GM13976 (cell line): ENCODE measurements at regions not wholly inside any gene's neighbourhood (a gene's known extent, or its start where the extent isn't known, plus 50 kb on each side); places are given as distances from the start of the nearest gene placed in this dataset.

Experiments
- DNase-seq: peaks from one replicate; pipeline ENCODE4 v3.0.0; 2012; ENCODE audit warnings: low spot score
- CTCF ChIP-seq: IDR thresholded peaks from 2 replicates; pipeline ENCODE4 v1.5.1; 2012; ENCODE audit warnings: borderline replicate concordance, mild to moderate bottlenecking; ENCODE audit not compliant: insufficient read depth; ENCODE audit errors: extremely low read depth, missing control alignments, control extremely low read depth
- in situ Hi-C: fragments of 300-500 bp; cut with MboI; formaldehyde crosslinking; loops from one replicate; pipeline ENCODE4 v1.12.0; 2022; ENCODE audit warnings: low sequenced_read_pairs, mixed read lengths, inconsistent platforms; ENCODE audit not compliant: unreplicated experiment

GRCh38 chr4:60134099-60134498 lies 1066.0 kb upstream of the ADGRL3 start:
- no peak for TF ChIP-seq CTCF
- no peak for DNase-seq
- in situ Hi-C loops, result no loop called here

GRCh38 chr4:60155088-60155487 lies 1045.0 kb upstream of the ADGRL3 start:
- TF ChIP-seq CTCF, result no peak
- no peak for DNase-seq
- in situ Hi-C loops, result no loop called here

GRCh38 chr4:60173103-60173502 lies 1027.0 kb upstream of the ADGRL3 start:
- DNase-seq, result no peak
- in situ Hi-C loops, result no loop called here
- TF ChIP-seq CTCF, result no peak

- TF ChIP-seq CTCF, result no peak
- in situ Hi-C loops, result no loop called here
- DNase-seq, result no peak
These were observed 1026.4 kb upstream of the ADGRL3 start for GRCh38 chr4:60173718-60174117.

GRCh38 chr4:60175241-60175640 lies 1024.9 kb upstream of the ADGRL3 start:
- DNase-seq, result no peak
- no peak for TF ChIP-seq CTCF
- in situ Hi-C loops, result no loop called here

- DNase-seq, result no peak
- TF ChIP-seq CTCF, result no peak
- in situ Hi-C loops, result no loop called here
These were observed 1012.7 kb upstream of the ADGRL3 start for GRCh38 chr4:60187428-60187827.

GRCh38 chr4:60189286-60189685 lies 1010.8 kb upstream of the ADGRL3 start:
- in situ Hi-C loops, result no loop called here
- TF ChIP-seq CTCF, result no peak
- no peak for DNase-seq
